ENCODE measurements at regions not wholly inside any gene's neighbourhood (a gene's known extent, or its start where the extent isn't known, plus 50 kb on each side); places are given as distances from the start of the nearest gene placed in this dataset.
"Not testable (repeated sequence)": the region's sequence is repeated elsewhere in the genome, so short reads cannot be mapped to it uniquely, and the experiment has no call there.

DNA sequence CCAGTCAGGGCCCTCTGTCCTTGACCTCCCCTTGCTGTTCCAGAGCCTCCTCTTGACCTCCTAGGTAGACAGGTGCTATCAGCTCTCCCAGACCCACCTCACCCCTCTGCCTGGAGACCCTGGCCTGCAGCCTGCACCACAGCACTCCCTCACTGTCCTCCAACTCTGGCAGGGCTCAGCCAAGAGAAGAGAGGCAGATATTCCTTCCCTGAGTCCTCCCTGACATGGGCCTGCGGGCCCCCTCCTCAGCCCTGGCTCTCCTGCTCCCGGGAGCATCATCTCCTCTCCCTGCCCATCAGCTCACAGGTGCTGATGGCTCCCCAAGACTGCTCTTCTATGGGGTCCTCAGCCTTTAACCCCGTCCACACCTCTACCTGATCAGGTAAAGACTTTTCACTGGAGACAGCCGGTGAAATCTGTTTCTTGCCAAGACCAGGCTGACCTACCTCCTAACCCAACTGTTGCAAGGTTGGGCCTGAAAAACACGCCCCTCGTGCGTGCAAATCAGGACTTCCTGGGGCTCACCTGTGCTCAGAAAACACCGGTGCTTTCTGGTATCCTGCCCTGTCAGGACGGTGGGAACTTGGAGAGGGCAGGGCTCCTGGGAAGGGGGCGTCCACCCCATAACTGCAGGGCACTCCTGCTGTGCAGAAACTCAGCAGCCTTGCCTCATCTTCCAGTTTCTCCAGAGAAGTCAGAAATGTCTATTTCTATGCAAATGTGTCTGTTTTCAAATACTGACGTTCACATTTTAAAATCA is 160.7 kb downstream of the SHANK2 start:
- DNase-seq (ENCODE audit: low read depth), result no peak
- TF ChIP-seq, protein P1, sequence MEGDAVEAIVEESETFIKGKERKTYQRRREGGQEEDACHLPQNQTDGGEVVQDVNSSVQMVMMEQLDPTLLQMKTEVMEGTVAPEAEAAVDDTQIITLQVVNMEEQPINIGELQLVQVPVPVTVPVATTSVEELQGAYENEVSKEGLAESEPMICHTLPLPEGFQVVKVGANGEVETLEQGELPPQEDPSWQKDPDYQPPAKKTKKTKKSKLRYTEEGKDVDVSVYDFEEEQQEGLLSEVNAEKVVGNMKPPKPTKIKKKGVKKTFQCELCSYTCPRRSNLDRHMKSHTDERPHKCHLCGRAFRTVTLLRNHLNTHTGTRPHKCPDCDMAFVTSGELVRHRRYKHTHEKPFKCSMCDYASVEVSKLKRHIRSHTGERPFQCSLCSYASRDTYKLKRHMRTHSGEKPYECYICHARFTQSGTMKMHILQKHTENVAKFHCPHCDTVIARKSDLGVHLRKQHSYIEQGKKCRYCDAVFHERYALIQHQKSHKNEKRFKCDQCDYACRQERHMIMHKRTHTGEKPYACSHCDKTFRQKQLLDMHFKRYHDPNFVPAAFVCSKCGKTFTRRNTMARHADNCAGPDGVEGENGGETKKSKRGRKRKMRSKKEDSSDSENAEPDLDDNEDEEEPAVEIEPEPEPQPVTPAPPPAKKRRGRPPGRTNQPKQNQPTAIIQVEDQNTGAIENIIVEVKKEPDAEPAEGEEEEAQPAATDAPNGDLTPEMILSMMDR (IDR thresholded peaks at IDR 0.05; ENCODE audit: insufficient read depth, low read length), result no peak
- H3K4me3 ChIP-seq (ENCODE audit: low read depth, low read length), result no peak overlapping the region

DNA sequence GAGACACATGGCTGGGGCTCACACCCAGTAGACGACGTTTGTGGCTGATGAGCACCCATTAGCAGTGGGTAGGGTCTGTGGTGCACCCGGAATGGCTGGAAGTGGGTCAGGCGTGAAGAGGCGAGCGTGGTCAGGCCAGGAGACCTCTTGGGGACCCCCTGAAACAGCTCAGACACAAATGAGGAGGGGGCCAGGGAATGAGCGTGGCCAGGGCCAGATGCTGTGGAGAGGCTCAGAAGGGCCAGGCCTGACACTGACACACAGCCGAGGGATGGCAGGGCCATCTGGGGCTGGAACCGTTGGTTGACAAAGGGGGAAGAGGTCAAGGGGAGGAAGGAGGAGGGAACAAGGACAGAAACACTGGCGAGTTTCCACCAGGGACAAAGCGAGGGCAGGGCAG is 162.8 kb downstream of the SHANK2 start:
- no peak for DNase-seq (ENCODE audit: low read depth)
- TF ChIP-seq, protein P1 (IDR thresholded peaks at IDR 0.05; ENCODE audit: insufficient read depth, low read length), result no peak

DNA sequence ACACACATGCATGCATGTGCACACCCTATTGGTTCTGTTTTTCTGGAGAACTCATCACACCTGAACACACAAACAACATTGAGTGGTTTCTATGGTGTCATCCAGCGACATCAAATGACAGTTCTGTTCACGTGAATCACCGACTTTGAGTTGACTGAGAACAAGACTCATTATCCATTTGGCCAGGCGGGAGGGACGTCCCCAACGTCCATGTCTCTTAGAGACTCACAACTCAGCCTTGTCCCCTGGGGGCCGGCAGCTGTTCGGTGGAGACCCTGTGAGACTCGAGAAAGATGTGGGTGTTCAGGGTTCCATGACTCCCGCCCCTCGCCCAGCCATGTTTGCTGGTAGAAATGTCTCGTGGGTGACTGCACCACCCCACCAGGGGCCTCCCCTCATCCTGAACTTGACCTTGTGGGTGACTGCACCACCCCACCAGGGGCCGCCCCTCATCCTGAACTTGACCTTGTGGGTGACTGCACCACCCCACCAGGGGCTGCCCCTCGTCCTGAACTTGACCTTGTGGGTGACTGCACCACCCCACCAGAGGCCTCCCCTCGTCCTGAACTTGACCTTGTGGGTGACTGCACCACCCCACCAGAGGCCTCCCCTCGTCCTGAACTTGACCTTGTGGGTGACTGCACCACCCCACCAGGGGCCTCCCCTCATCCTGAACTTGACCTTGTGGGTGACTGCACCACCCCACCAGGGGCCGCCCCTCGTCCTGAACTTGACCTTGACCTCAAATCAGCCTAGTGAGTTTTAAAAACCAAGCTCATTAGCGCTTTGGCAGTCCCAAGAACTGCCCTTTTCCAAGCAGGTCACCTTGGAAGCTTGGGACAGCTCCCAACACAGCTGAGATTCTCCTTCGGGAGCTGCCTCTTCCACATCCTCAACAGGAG is 163.8 kb downstream of the SHANK2 start:
- not testable (repeated sequence) for DNase-seq (ENCODE audit: low read depth); H3K4me3 ChIP-seq (ENCODE audit: low read depth, low read length)

More for the DNA sequence above, 162.8 kb downstream of the SHANK2 start:
- no peak overlapping the region for H3K4me3 ChIP-seq (ENCODE audit: low read depth, low read length)

DNA sequence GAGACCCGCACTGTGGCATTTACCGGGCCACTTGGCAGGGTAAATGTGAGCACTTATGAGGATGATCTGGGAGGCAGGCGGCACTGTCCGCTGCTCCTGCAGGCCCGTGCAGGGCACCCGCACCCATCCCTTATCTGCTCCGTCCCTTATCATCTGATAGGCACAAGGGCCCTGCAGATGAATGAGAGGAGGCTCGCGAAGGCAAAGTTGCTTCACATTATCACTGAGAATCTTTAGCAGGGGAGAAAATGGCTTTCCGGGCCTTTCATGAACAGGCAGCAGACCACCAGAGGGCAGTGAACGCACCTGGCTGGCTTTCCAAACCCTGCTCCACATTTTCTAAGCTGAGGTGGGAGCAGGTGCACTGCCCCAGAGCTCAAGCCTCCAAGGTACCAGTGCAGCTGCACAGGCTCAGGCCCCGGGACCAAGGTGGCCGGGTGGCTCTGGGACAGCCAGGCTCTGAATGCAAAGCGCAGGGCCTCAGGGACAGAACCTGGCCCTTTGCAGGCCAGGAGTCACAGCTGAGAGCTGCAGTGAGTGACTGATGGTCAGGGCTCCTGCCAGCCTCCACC is 165.6 kb downstream of the SHANK2 start:
- no peak overlapping the region for H3K4me3 ChIP-seq (ENCODE audit: low read depth, low read length)
- DNase-seq (ENCODE audit: low read depth), result peak; percentile 16
- TF ChIP-seq, protein P1 (IDR thresholded peaks at IDR 0.05; ENCODE audit: insufficient read depth, low read length), result peak; percentile 50

DNA sequence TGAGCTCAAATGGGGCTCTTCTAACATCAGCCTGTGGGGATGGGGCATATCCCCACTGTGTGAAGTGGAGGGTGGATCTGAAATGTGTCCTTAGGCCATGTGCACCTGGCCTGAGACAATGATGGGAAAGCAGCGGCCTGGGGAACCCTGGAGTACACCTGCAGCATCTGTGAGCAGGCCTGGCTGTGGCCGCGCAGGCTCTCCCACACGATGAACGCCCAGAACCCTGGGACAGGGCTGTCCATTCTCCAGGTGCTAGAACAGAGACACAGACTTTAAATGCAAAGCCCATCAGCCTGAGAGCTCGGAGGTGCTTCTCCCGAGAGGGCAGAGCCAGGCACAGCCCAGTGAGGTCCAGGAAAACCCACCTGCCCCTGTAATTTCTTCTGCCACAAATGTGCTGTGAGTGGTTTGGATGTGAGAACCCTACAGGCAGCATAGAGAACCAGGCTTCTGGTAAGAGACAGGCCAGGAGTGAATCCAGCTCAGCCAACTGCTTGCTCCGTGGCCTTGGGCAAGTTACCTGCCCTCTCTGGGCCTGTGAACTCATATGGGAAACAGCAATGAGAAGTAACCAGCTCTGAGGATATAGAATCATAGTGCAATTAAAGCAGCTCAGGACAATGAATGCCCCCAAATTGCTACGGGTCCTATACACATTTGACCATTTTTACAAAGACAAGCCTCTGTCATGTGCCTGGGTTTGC is 167.9 kb downstream of the SHANK2 start:
- H3K4me3 ChIP-seq (ENCODE audit: low read depth, low read length), result no peak overlapping the region
- DNase-seq (ENCODE audit: low read depth), result no peak
- TF ChIP-seq, protein P1 (IDR thresholded peaks at IDR 0.05; ENCODE audit: insufficient read depth, low read length), result no peak

DNA sequence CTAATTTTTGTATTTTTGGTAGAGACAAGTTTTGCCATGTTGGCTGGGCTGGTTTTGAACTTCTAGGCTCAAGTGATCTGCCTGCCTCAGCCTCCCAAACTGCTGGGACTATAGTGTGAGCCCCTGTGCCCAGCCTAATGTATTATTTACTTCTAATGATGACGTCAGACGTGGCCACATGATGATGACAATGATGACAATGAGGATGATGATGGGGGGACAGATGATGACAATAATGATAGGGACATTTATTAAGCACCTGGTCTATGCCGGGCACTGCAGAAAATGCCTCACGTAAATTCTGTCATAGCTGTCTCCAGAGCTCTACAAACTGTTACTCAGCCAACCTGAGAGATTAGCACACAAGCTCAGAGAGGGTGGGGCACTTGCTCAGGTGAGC is 169.3 kb downstream of the SHANK2 start:
- TF ChIP-seq, protein P1 (IDR thresholded peaks at IDR 0.05; ENCODE audit: insufficient read depth, low read length), result no peak
- DNase-seq (ENCODE audit: low read depth), result no peak
- H3K4me3 ChIP-seq (ENCODE audit: low read depth, low read length), result no peak overlapping the region
